OCI-LY3 (cell line): ENCODE measurements at regions not wholly inside any gene's neighbourhood (a gene's known extent, or its start where the extent isn't known, plus 50 kb on each side); places are given as distances from the start of the nearest gene placed in this dataset.

Source experiments
- H2AFZ ChIP-seq: fragments of 200-600, 300-600 bp; shearing (Covaris generic); 2 replicates; pipeline ENCODE4 v1.6.0; 2014; ENCODE audit warnings: antibody characterized with exemption, low read depth, low read length
- H3K27ac ChIP-seq: fragments of 200-600, 300-600 bp; sonication (generic); 2 replicates; pipeline ENCODE4 v1.5.1; 2014; ENCODE audit warnings: mild to moderate bottlenecking, low read length, moderate library complexity, mixed read lengths
- H3K27me3 ChIP-seq: fragments of 200-600, 300-600 bp; sonication (generic); 2 replicates; pipeline ENCODE4 v1.6.1; 2014; ENCODE audit warnings: low read depth, low read length, mixed read lengths
- H3K36me3 ChIP-seq: fragments of 200-600, 300-600 bp; sonication (generic); replicated peaks from 2 replicates; pipeline ENCODE3; 2014; ENCODE audit warnings: low read depth, low read length, mixed read lengths
- H3K4me1 ChIP-seq: fragments of 300-600, 200-600 bp; sonication (generic); 2 replicates; pipeline ENCODE4 v1.6.1; 2014; ENCODE audit warnings: low read length, mixed read lengths
- H3K4me2 ChIP-seq: fragments of 200-600, 300-600 bp; sonication (generic); 2 replicates; pipeline ENCODE4 v1.6.1; 2014; ENCODE audit warnings: low read length, mixed read lengths
- H3K4me3 ChIP-seq: fragments of 300-600, 200-600 bp; sonication (generic); 2 replicates; pipeline ENCODE4 v1.5.1; 2014; ENCODE audit warnings: antibody characterized with exemption, mild to moderate bottlenecking, low read length, moderate library complexity
- H3K79me2 ChIP-seq: fragments of 300-600, 200-600 bp; shearing (Covaris generic); 2 replicates; pipeline ENCODE4 v1.6.1; 2014; ENCODE audit warnings: mild to moderate bottlenecking, low read length, mixed read lengths
- H3K9ac ChIP-seq: fragments of 300-600, 200-600 bp; shearing (Covaris generic); 2 replicates; pipeline ENCODE4 v1.6.0; 2014; ENCODE audit warnings: mild to moderate bottlenecking, low read length, moderate library complexity
- H3K9me3 ChIP-seq: fragments of 200-600, 300-600 bp; shearing (Covaris generic); 2 replicates; pipeline ENCODE4 v1.6.1; 2014; ENCODE audit warnings: low read length, mixed read lengths; ENCODE audit not compliant: insufficient read depth
- H4K20me1 ChIP-seq: fragments of 200-600, 300-600 bp; sonication (generic); 2 replicates; pipeline ENCODE4 v1.6.1; 2016; ENCODE audit warnings: low read length, mixed read lengths; ENCODE audit not compliant: insufficient read depth
- CTCF ChIP-seq: fragments of 200-600, 300-600 bp; sonication (generic); IDR thresholded peaks from 2 replicates; pipeline ENCODE4 v1.5.1; 2014; ENCODE audit warnings: antibody characterized with exemption, low read length, low read depth
- EZH2phosphoT487 ChIP-seq: fragments of 200-600 bp; shearing (Covaris generic); IDR thresholded peaks from 2 replicates; pipeline ENCODE4 v1.6.1; 2018; ENCODE audit warnings: antibody characterized with exemption, mixed run types, low read depth

GRCh38 chr20:22460803-22461202, 123.6 kb downstream of the FOXA2 start:
- H3K27ac ChIP-seq = no peak overlapping the region
- TF ChIP-seq CTCF (no peak), EZH2phosphoT487 (no peak)
- no peak overlapping the region for H2AFZ ChIP-seq
- no peak overlapping the region for H3K4me2 ChIP-seq
- no peaks in the 10 kb centered on the region for H3K9me3 ChIP-seq
- H3K79me2 ChIP-seq = no peaks in the 10 kb centered on the region
- H3K9ac ChIP-seq = no peak overlapping the region
- H3K4me3 ChIP-seq = no peak overlapping the region
- peaks cover 6% of the 10 kb centered on the region; the same call in 1 of the 2 replicates for H3K27me3 ChIP-seq
- no peaks in the 10 kb centered on the region for H3K36me3 ChIP-seq
- H4K20me1 ChIP-seq = no peaks in the 10 kb centered on the region
- no peaks in the 10 kb centered on the region for H3K4me1 ChIP-seq

- Histone ChIP-seq H3K27ac (no peak overlapping the region), H2AFZ (no peak overlapping the region), H4K20me1 (no peaks in the 10 kb centered on the region), H3K4me2 (no peak overlapping the region), H3K9ac (no peak overlapping the region), H3K36me3 (no peaks in the 10 kb centered on the region), H3K79me2 (no peaks in the 10 kb centered on the region), H3K27me3 (peaks cover 6% of the 10 kb centered on the region; the same call in 1 of the 2 replicates), H3K9me3 (no peaks in the 10 kb centered on the region), H3K4me1 (no peaks in the 10 kb centered on the region), H3K4me3 (no peak overlapping the region)
- no peak for TF ChIP-seq CTCF
- TF ChIP-seq EZH2phosphoT487 = no peak
Measured at GRCh38 chr20:22460231-22460630, 124.1 kb downstream of the FOXA2 start.

- no peaks in the 10 kb centered on the region for H3K4me1 ChIP-seq
- TF ChIP-seq EZH2phosphoT487 = no peak
- no peaks in the 10 kb centered on the region for H3K9me3 ChIP-seq
- H3K4me3 ChIP-seq = no peak overlapping the region
- H3K27me3 ChIP-seq = peaks cover 6% of the 10 kb centered on the region; the same call in 1 of the 2 replicates
- H3K4me2 ChIP-seq = no peak overlapping the region
- H3K9ac ChIP-seq = no peak overlapping the region
- no peak overlapping the region for H2AFZ ChIP-seq
- no peaks in the 10 kb centered on the region for H4K20me1 ChIP-seq
- H3K27ac ChIP-seq = no peak overlapping the region
- H3K79me2 ChIP-seq = no peaks in the 10 kb centered on the region
- no peaks in the 10 kb centered on the region for H3K36me3 ChIP-seq
Measured at GRCh38 chr20:22459754-22460153, 124.6 kb downstream of the FOXA2 start.

- H3K9me3 ChIP-seq = no peaks in the 10 kb centered on the region
- no peaks in the 10 kb centered on the region for H4K20me1 ChIP-seq
- no peak overlapping the region for H3K27ac ChIP-seq
- no peaks in the 10 kb centered on the region for H3K36me3 ChIP-seq
- no peak overlapping the region for H3K9ac ChIP-seq
- H3K79me2 ChIP-seq = no peaks in the 10 kb centered on the region
- H3K4me3 ChIP-seq = no peak overlapping the region
- peaks cover 8% of the 10 kb centered on the region; the same call in 1 of the 2 replicates for H3K27me3 ChIP-seq
- H3K4me2 ChIP-seq = no peak overlapping the region
- no peaks in the 10 kb centered on the region for H3K4me1 ChIP-seq
- H2AFZ ChIP-seq = no peak overlapping the region
- no peak for TF ChIP-seq EZH2phosphoT487
- no peak for TF ChIP-seq CTCF
Measured at GRCh38 chr20:22456109-22456508, 128.3 kb downstream of the FOXA2 start.
